ENCODE measurements at regions not wholly inside any gene's neighbourhood (a gene's known extent, or its start where the extent isn't known, plus 50 kb on each side); places are given as distances from the start of the nearest gene placed in this dataset.

GRCh38 chr6:133802861-133803260, 86.1 kb upstream of the TCF21 start:
- Histone ChIP-seq H3K4me3 (replicated peaks in 1 of 3) (no peak overlapping the region), H3K4me1 (no peaks in the 10 kb centered on the region), H3K36me3 (no peaks in the 10 kb centered on the region), H3K27ac (no peak overlapping the region), H3K9me3 (no peaks in the 10 kb centered on the region), H3K27me3 (no peaks in the 10 kb centered on the region)
- 88 to 89% methylated on average over 1 of the region's 1 CpG for WGBS, 2 donors
- TF ChIP-seq CTCF (IDR thresholded peaks at IDR 0.05) (no peak), POLR2A (IDR thresholded peaks at IDR 0.05) (no peak)
- intact Hi-C loops (cut with DNase I), result no loop called here
- no peak for DNase-seq

GRCh38 chr6:133804265-133804664, 84.6 kb upstream of the TCF21 start:
- DNase-seq, result no peak
- WGBS, 2 donors, result 78 to 84% methylated on average over 1 of the region's 1 CpG
- no peaks in the 10 kb centered on the region for H3K36me3 ChIP-seq
- intact Hi-C loops (cut with DNase I), result no loop called here
- H3K9me3 ChIP-seq, result no peaks in the 10 kb centered on the region
- H3K4me1 ChIP-seq, result no peaks in the 10 kb centered on the region
- H3K27me3 ChIP-seq, result no peaks in the 10 kb centered on the region
- H3K27ac ChIP-seq, result no peak overlapping the region
- TF ChIP-seq CTCF (IDR thresholded peaks at IDR 0.05), result no peak
- no peak for TF ChIP-seq POLR2A (IDR thresholded peaks at IDR 0.05)
- H3K4me3 ChIP-seq (replicated peaks in 1 of 3), result no peak overlapping the region

GRCh38 chr6:133805876-133806275, 83.0 kb upstream of the TCF21 start:
- intact Hi-C loops (cut with DNase I), result no loop called here
- 77 to 78% methylated on average over 2 of the region's 2 CpGs for WGBS, 2 donors
- Histone ChIP-seq H3K27ac (no peak overlapping the region), H3K4me3 (replicated peaks in 1 of 3) (no peak overlapping the region), H3K27me3 (no peaks in the 10 kb centered on the region), H3K9me3 (no peaks in the 10 kb centered on the region), H3K4me1 (no peaks in the 10 kb centered on the region), H3K36me3 (no peaks in the 10 kb centered on the region)
- TF ChIP-seq CTCF (IDR thresholded peaks at IDR 0.05) (no peak), POLR2A (IDR thresholded peaks at IDR 0.05) (no peak)
- no peak for DNase-seq

GRCh38 chr6:133806382-133807140, 82.4 kb upstream of the TCF21 start:
- Histone ChIP-seq H3K27ac (no peak overlapping the region), H3K27me3 (no peaks in the 10 kb centered on the region), H3K9me3 (no peaks in the 10 kb centered on the region), H3K4me3 (replicated peaks in 1 of 3) (no peak overlapping the region), H3K4me1 (no peaks in the 10 kb centered on the region), H3K36me3 (no peaks in the 10 kb centered on the region)
- no peak for TF ChIP-seq CTCF (IDR thresholded peaks at IDR 0.05)
- no peak for TF ChIP-seq POLR2A (IDR thresholded peaks at IDR 0.05)
- WGBS, 2 donors, result 85 to 87% methylated on average over 1 of the region's 1 CpG
- intact Hi-C loops (cut with DNase I), result no loop called here
- DNase-seq, result no peak

- Histone ChIP-seq H3K4me3 (replicated peaks in 1 of 3) (no peak overlapping the region), H3K36me3 (no peaks in the 10 kb centered on the region), H3K9me3 (no peaks in the 10 kb centered on the region), H3K27me3 (no peaks in the 10 kb centered on the region), H3K27ac (no peak overlapping the region), H3K4me1 (no peaks in the 10 kb centered on the region)
- 69 to 71% methylated on average over 1 of the region's 1 CpG for WGBS, 2 donors
- no peak for DNase-seq
- intact Hi-C loops (cut with DNase I), result no loop called here
- no peak for TF ChIP-seq POLR2A (IDR thresholded peaks at IDR 0.05)
- no peak for TF ChIP-seq CTCF (IDR thresholded peaks at IDR 0.05)
These were observed 81.4 kb upstream of the TCF21 start for GRCh38 chr6:133807501-133807900.
